Kidney (tissue), 13 donors: ENCODE measurements at regions not wholly inside any gene's neighbourhood (a gene's known extent, or its start where the extent isn't known, plus 50 kb on each side); places are given as distances from the start of the nearest gene placed in this dataset.
A peak's percentile ranks its signal among the peaks of the same experiment; 100 is the strongest.

ENCODE experiments used
- DNase-seq, 5 donors: peaks; one replicate each; pipeline ENCODE4 v3.0.0-alpha.2; 2013 to 2020
- FAIRE-seq: peaks from 2 replicates; lab custom pipeline; 2012; peaks lifted over from hg19 to GRCh38; lab: Jason Lieb, UNC
- H3K27ac ChIP-seq, 2 donors: one replicate each; pipeline ENCODE4 v1.7.0; 2013; ENCODE audit warnings: low read depth in 2 of 2, low read length in 2 of 2, inconsistent platforms in 1 of 2
- H3K27me3 ChIP-seq: one replicate; pipeline ENCODE4 v1.7.1; 2013; ENCODE audit warnings: low read length, inconsistent platforms; ENCODE audit not compliant: control insufficient read depth, insufficient read depth
- H3K36me3 ChIP-seq, 3 donors: one replicate each; pipeline versions ENCODE4 v1.7.0 to v1.7.1; 2013; ENCODE audit warnings: low read length in 3 of 3, control low read depth in 1 of 3, inconsistent platforms in 1 of 3; ENCODE audit not compliant: insufficient read depth in 3 of 3, control insufficient read depth in 2 of 3
- H3K4me1 ChIP-seq, 3 donors: one replicate each; pipeline versions ENCODE4 v1.7.0 to v1.7.1; 2013; ENCODE audit warnings: low read length in 3 of 3, inconsistent platforms in 1 of 3, low read depth in 1 of 3; ENCODE audit not compliant: control insufficient read depth in 2 of 3, insufficient read depth in 2 of 3
- H3K4me3 ChIP-seq, 3 donors: one replicate each; pipeline versions ENCODE4 v1.7.0 to v1.8.1; 2013; ENCODE audit warnings: low read length in 3 of 3, control low read depth in 1 of 3, inconsistent platforms in 1 of 3
- H3K9ac ChIP-seq, 3 donors: one replicate each; pipeline versions ENCODE4 v1.7.0 to v1.7.1; 2013; ENCODE audit warnings: low read length in 3 of 3, control low read depth in 1 of 3, inconsistent platforms in 1 of 3
- H3K9me3 ChIP-seq, 3 donors: one replicate each; pipeline versions ENCODE4 v1.7.0 to v1.7.1; 2013; ENCODE audit warnings: low read length in 3 of 3, control low read depth in 1 of 3, inconsistent platforms in 1 of 3; ENCODE audit not compliant: control insufficient read depth in 2 of 3, insufficient read depth in 1 of 3
- intact Hi-C: fragments of 100-400 bp; cut with DNase I; formaldehyde crosslinking; loops from one replicate; pipeline ENCODE4 v1.11.1; 2022
- TF ChIP-seq, protein P1 (sequence below): IDR thresholded peaks from 3 replicates; pipeline ENCODE4 v1.5.1; 2012; ENCODE audit warnings: mild to moderate bottlenecking, moderate library complexity, borderline replicate concordance; ENCODE audit not compliant: insufficient read depth; ENCODE audit errors: extremely low read depth
- donor health status: control.
- donor health status: control.
- donor health status: control.
- donor health status: control.
- donor health status: control.
- donor health status: DM: yes; HTN: yes; CAD: no.
- donor health status: Normal renal cell carcinoma (clear cell type).

DNA sequence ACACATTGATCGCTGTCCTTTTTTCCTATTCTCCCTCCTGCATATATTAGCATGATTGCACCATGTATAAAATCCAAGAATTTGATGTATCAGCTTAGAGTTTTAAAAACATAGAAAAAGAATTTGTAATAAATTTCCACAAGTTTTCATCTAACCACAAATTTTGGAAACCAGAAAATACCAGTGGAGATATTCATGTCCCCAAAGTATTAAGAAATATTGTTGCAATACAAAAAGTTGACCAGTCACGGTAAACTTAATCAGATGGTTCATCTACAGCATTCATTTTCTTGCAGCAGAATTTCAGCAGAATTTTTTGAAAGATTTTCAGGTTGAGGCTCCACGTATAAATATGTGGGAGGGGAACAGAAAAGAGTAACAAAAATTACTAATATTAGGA, 500.9 kb upstream of the MDFIC2 start:
- no peaks in the 10 kb centered on the region for H3K4me1 ChIP-seq
- H3K4me3 ChIP-seq, result no peak overlapping the region
- H3K9me3 ChIP-seq, result no peaks in the 10 kb centered on the region
- no peaks in the 10 kb centered on the region for H3K36me3 ChIP-seq
- H3K9ac ChIP-seq, result no peak overlapping the region
- no peak for DNase-seq
- intact Hi-C loops, result no loop called here
- H3K27ac ChIP-seq, result no peak overlapping the region
- no peak for FAIRE-seq
- TF ChIP-seq, protein P1, sequence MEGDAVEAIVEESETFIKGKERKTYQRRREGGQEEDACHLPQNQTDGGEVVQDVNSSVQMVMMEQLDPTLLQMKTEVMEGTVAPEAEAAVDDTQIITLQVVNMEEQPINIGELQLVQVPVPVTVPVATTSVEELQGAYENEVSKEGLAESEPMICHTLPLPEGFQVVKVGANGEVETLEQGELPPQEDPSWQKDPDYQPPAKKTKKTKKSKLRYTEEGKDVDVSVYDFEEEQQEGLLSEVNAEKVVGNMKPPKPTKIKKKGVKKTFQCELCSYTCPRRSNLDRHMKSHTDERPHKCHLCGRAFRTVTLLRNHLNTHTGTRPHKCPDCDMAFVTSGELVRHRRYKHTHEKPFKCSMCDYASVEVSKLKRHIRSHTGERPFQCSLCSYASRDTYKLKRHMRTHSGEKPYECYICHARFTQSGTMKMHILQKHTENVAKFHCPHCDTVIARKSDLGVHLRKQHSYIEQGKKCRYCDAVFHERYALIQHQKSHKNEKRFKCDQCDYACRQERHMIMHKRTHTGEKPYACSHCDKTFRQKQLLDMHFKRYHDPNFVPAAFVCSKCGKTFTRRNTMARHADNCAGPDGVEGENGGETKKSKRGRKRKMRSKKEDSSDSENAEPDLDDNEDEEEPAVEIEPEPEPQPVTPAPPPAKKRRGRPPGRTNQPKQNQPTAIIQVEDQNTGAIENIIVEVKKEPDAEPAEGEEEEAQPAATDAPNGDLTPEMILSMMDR, result no peak
- no peaks in the 10 kb centered on the region for H3K27me3 ChIP-seq

DNA sequence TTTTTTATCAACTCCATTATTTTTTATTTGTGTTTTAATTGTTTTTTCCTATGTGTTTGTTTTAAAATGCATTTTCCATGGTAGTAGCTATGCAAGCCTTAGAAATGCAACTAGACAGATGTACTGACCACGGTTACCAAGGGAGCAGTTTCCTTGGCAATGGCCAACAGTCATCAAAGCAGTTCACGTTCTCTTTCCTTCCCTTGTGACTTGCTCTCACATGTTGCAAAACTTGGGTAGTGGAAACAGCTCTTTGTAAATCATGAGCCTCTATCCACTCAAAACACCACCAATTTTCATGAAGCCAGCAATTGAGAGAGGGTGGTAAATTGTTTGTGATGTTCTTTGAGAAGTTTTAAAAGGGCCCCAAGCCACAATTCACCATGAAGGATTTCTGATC, 499.4 kb upstream of the MDFIC2 start:
- Histone ChIP-seq H3K27ac (no peak overlapping the region), H3K36me3 (no peaks in the 10 kb centered on the region), H3K4me1 (no peaks in the 10 kb centered on the region), H3K27me3 (no peaks in the 10 kb centered on the region), H3K9me3 (no peaks in the 10 kb centered on the region), H3K4me3 (no peak overlapping the region), H3K9ac (no peak overlapping the region)
- FAIRE-seq (no peak), DNase-seq (peak in 3 of 5 donors; percentile 13 to 37 (median 21))
- intact Hi-C loops, result no loop called here
- TF ChIP-seq, protein P1, result no peak

DNA sequence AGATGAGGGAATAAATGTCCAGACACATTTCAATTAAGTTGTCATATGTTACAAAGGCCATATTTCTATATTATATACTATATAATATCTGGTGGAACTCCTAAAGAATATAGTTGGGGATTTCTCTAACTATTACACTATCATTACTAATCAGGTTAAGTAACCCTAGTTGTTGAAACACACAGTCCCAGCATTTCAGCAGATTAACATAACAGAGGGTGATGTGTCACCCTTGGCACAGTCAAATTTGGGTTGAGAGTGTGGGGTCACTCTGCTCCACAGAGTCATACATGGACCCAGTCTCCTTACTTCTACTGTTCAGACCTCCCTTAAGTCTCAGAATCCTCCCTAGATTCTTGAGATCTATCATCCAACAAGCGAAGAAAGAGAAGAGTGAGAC, 496.4 kb upstream of the MDFIC2 start:
- no peak overlapping the region for H3K27ac ChIP-seq
- FAIRE-seq, result no peak

More for the DNA sequence above, 496.4 kb upstream of the MDFIC2 start:
- Histone ChIP-seq H3K27me3 (no peaks in the 10 kb centered on the region), H3K4me1 (no peaks in the 10 kb centered on the region), H3K9ac (no peak overlapping the region), H3K36me3 (no peaks in the 10 kb centered on the region), H3K4me3 (no peak overlapping the region), H3K9me3 (no peaks in the 10 kb centered on the region)
- intact Hi-C loops, result no loop called here
- TF ChIP-seq, protein P1, result no peak
- no peak for DNase-seq
